ENCODE measurements at regions not wholly inside any gene's neighbourhood (a gene's known extent, or its start where the extent isn't known, plus 50 kb on each side); places are given as distances from the start of the nearest gene placed in this dataset.
"Not testable (repeated sequence)": the region's sequence is repeated elsewhere in the genome, so short reads cannot be mapped to it uniquely, and the experiment has no call there.

DNA sequence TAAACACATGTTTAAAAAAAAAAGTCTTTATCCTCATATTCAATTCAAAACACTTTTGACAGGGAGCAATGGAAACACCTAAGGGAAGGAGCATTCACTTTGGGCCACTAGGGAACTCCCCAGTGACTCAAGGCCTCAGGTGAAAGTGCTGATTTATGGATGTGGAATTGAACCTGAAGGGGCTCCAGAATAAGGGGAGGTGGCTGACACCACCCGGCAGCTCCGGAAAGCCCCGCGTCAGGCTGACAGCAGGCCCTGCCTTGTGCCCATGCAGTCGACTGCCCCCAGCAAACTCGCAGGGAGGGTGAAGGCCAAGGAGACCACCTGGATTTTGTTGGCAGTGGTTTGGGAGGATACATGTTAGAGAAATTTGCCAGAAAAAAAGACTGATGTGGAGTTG lies 275.3 kb upstream of the NCKAP5 start:
- no peak for DNase-seq

DNA sequence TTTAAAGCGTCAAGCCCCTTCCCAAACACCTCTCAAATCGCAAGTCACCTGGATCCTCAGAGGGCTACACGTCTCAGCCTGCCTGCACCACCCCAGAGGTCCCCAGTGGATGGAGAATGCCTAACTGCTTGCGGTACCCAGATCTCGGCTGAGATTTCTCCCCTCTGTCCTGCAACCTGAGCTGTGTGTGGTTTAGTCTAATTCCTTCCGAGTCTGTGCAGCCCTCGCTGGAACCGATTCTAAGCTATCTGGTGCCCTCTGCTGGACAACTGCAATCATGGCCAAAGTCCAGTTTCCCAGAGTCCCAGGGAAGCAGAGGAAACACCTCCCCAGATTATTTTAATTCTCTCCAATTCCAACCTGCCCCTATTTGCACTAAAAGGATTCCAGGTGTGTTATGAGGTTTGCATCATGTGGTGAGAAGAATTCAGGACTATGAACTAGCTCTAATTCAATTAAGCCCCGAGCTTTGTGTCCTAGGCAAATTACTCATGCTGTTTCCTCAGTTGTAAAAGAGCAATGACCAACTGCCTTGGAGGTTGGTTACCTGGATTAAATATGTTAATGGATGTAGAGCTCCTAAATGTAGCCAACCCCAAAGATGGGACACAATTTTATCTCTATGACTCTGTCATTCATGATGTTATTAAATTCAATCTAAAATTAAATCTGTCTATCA lies 276.1 kb upstream of the NCKAP5 start:
- peak; percentile 49 for DNase-seq

DNA sequence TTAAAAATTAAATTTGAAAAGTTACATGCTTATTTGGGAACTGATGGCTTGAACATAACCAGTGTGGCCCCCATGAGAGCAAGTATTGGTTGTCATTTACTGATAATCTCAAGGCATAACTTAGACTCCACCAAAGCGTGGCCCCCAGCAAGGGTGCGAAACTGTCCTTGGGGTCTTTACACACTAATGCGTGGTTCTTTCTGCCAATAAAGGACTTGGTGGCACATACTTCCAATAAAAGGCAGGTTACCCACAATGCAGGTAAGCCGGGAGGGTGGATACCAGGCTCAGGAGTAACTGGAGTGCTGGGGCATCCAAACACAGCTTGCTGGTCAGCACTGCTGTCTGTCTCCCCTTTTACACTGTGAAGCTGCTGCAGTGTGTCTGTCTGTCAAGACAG lies 278.2 kb upstream of the NCKAP5 start:
- DNase-seq: no peak

DNA sequence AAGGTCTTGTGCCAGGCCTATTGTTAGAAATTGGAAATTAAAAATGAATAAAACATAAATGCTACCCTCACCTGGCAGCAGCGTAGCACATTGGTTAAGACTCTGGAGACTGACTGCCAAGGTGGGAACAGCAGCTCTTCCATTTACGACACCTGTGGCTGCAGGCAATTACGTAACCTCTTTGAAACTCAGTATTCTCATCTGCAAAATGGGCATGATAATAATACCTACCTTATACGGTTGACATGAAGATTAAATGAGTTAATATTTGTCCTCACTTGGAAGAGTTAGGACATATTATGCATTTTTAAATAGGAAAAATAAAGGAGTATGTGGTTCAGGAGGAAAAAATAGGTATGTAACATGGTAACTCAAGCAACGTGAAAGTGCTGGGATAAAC lies 279.3 kb upstream of the NCKAP5 start:
- DNase-seq: no peak

DNA sequence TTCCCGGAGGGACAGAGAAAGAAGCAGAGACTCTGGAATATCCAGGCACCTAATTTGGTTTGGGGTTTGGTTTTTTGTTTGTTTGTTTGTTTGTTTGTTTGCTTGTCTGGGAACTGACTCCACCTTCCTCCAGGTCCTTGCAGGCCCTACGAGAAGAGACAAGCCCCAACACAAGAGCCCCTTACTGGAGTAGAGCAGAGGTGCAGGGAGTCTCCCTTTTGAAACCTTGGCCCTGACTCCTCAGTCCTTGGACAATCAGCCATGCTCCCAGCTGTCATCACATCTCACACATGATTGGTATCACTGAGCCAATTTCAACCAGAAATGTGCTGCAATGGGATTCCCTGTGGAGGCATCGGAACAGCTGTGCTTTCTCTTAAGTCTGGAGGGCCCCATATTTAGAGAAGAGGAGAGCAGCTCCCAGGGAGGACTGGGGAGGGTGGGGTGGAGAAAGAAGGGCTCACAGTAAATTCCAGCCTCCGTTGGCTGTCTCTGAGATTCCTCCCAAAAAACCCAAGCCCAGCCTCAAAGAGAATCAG lies 279.9 kb upstream of the NCKAP5 start:
- DNase-seq: no peak

DNA sequence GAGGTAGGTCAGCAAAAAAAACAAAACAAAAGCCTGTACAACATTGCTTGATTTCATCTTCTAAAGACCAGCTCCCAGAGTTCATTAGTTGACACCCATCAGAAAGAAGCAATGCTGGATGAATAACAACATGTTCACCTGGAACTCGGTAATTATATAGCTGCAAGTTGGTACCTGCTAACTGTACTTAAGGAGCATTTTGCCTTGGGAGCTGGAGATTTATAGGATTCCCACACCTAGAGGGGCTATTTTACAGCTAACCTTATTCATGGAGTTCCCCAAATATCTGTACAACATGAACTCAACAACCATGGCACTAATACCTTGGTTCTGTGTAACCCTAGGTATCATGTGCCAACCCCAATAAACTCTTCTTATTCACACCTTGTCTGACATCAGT lies 281.1 kb upstream of the NCKAP5 start:
- no peak for DNase-seq

DNA sequence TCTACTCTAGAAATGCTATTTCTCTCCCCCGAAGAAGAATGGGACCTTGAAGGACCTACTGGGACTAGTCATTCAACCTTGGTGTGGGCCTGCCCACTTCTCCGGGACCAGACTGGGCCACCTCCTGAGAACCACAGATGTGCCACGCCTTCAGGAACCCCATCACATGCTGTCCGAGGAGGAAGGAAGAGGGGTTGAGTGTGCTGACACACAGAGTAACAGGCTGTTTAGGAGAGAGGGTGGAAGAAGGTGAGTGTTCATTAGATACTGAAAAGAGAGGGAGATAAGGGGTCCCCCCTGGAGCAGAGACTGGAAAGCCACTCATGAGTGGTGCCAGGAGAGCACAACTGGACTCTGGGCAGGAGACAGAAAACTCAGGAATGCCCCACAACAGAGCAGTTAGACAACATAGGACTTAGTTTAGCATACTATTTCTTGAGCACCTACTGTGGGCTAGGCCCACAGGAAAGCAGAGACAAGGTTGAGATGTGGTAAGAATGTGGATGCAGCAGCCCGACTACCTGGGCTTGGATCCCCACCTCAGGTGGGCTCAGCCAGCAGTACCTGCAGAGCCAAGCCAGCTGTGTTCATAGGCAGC lies 286.4 kb upstream of the NCKAP5 start:
- DNase-seq: no peak

DNA sequence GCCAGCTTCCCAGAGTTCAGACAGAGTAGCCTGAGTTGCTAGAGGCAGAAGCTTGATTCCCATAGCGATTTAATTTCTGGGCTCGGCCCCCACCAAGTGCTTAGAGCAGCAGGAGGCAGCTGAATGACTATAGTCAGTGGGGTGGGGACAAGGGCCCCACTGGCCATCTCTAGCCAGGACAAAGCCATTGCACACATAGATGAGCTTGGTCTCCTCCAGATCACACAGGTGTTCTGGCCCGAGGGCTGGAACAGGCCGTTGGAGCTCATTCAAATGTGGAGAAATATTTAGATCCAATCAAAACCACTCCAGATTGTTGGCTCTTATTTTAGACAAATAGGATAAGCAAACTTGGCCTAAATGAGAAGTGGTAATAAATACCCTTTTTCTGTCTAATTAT lies 287.3 kb upstream of the NCKAP5 start:
- no peak for DNase-seq

DNA sequence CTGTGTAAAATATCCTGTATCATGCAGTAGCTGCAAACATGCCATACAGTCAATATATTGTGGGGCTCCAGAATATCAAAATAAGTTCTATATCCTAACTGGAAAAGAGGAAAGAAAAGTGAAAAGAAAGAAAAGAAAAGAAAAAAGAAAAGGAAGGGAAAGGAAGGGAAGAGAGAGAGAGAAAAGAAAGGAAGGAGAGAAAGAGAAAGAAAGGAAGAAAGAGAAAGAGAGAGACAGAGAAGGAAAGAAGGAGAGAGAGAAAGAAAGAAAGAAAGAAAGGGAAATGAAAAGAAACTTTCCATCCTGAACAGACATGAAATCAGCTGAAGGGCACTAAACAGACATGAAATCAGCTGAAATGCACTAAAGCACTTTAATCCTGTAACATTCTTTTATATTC lies 288.4 kb upstream of the NCKAP5 start:
- no peak for DNase-seq

DNA sequence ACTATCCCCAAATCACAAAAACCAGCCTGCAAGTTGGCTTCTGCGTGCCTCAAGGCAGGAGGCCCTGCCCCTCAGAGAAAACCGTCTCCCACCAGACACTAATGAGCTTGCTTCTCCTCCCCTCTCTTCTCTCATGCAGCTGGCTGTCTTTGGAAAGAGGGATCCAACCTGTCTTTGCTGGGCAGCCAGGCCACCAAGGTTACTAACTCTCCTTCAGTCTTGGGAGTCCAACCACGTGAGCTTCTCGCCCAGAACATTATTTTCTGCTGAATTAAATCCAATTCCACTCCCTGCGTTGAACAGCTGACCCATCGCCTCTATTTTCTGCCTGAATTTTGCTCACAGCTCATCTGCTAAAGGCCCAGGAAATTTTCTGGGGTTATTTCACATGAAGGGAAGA lies 291.3 kb upstream of the NCKAP5 start:
- DNase-seq: no peak

DNA sequence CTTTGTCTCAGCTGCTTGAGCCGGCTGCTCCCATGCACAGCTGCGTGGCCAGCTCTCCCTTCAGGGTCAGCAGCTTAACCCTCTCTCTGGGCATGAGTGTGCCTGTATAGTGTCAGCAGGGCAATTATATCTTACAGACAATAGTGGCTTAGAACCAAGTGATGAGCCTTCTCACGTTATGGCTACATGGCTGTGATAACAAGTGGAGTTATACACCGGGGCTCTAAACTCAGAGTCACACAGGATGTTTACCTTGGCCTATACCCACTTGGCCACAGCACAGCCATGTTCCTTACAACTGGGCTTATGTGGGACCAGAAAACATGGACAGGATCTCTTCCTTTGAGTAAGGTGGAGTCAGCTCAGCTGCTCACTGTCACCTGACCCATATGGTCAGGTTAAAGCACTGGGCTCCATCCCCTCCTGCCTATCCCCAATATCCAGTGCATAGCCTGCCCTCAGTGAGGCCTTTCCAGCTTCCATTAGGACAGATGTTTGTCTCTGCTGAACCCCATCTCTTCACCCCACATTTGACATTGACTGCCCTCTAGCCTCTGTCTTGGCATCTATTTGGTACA lies 294.2 kb upstream of the NCKAP5 start:
- no peak for DNase-seq

DNA sequence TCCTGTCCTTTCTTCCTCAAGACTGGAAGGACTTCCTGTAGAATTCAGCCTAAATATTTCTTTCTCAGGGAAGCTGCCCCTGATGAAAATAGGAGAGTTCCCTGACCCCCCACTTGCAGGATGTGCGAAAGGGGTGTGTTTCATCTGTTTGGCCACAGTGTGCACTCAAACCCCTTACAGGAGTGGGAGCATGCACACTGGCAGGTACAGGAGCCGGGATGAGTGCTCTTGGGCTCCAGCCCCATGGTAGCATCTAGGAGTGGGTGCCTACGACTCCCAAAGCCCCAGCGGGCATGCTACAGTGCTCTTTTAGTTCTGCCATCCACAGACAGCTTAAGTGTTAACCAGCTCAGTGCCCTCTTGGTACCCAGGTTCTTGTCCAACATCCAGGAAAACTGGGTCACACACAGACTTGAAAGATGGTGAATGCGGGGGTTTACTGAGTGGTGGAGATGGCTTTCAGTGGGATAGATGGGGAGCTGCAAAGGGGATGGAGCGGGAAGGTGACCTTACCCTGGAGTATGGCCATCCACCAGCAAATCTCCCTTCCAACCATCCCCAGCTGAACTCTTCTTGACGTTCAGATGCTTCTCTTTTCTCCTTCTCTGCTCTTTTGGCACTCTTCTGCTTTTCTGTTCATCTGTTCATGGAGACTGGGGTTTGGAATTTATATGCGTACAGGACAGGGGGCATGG lies 295.0 kb upstream of the NCKAP5 start:
- DNase-seq: no peak

DNA sequence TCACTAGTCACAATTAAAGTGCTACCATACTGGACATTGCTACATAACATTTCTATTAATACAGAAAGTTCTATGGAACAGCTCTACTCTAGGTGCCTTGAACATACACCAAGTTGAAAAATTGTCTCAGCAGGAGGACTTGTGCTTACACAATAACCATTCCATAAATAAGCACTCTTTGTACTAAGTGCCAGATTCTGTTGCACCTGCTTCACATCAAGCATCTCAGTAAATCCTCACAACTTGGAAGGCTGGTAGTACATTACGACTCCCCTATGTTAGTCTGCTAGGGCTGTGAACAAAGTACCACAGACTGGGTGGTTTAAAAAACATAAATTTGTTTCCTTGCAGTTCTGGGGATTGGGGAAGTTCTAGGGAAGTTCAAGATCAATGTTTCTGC lies 296.9 kb upstream of the NCKAP5 start:
- DNase-seq: no peak

DNA sequence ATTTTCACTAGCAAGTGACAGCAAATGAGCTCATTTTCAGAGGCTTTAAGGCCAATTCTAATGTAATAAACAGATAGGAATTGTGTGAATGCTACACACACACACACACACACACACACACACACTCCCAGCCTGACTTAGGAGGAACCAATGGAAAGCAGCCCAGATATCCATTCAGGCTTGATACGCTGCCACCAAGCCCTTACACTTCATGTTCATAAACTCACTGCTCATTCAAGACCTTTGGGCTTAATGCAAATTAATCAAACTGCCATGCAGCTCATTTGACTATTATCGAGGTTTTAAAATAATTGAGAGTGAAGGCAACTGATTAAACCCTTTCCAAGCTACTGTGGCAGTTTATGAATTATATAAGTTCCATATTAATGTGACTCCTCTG lies 298.9 kb upstream of the NCKAP5 start:
- DNase-seq: no peak

DNA sequence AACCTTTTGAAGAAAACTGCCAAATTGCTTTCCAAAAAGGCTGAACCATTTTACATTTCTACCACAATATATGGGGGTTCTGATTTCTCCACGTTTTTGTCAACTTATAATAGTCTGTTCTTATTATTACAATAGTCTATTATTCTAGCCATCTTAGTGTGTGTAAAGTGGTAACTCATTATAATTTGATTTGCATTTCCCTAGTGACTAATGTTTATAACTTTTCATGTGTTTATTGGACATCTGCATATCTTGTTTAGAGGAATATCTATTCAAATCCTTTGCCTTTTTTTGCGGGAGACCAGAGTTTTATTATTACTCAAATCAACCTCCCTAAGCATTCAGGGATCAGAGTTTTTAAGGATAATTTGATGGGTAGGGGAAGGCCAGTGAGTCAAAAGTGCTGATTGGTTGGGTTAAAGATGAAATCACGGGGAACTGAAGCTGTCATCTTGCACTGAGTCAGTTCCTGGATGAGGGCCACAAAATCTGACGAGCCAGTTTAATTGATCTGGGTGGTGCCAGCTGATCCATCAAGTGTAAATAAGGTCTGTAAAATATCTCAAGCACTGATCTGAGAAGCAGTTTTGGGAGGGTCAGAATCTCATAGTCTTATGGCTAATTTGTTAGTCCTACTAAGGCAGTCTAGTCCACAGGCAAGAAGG lies 303.4 kb upstream of the NCKAP5 start:
- DNase-seq: no peak

DNA sequence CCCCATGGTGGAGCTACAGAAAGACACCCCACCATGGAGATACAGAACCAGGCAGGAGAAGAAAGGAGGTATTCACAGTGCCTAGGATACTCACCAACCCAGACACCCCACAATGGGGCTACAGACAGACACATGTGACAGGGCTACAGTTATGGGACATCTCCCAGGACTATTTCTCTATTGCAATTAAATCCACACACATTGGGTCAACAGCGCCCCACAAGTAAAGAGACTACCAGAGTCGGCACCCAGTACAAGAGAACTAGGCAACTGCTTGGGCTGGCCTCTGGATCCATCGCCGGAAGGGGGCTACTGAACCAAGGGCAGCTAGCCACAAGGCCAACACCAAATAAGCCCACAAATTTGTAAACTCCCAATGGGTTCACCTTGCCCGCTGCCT lies 310.1 kb upstream of the NCKAP5 start:
- DNase-seq: no peak

DNA sequence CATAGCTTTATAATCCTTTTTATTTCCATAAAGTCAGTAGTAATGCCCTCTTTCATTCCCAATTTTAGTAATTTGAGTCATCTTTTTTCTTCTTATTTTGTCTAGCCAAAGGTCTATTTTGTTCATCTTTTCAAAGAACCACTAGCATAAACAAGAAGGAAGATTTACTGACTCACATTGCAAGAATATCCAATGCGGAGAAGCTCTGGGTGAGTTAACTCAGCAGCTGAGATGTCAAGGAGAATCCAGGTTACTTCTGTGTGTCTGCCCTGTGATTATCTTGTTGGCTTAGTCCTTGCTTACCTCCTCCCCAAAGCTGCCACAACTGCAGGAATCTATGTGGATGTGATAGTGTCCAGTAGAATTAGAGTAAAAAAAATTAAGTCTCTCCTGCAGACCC lies 311.4 kb upstream of the NCKAP5 start:
- no peak for DNase-seq

DNA sequence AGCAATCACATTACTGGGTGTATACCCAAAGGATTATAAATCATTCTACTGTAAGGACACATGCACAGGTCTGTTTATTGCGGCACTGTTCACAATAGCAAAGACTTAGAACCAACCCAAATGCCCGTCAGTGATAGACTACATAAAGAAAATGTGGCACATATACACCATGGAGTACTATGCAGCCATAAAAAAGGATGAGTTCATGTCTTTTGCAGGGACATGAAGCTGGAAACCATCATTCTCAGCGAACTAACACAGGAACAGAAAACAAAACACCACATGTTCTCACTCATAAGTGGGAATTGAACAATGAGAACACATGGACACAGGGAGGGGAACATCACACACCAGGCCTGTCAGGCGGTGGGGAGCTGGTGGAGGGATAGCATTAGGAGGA lies 313.9 kb upstream of the NCKAP5 start:
- not testable (repeated sequence) for DNase-seq

DNA sequence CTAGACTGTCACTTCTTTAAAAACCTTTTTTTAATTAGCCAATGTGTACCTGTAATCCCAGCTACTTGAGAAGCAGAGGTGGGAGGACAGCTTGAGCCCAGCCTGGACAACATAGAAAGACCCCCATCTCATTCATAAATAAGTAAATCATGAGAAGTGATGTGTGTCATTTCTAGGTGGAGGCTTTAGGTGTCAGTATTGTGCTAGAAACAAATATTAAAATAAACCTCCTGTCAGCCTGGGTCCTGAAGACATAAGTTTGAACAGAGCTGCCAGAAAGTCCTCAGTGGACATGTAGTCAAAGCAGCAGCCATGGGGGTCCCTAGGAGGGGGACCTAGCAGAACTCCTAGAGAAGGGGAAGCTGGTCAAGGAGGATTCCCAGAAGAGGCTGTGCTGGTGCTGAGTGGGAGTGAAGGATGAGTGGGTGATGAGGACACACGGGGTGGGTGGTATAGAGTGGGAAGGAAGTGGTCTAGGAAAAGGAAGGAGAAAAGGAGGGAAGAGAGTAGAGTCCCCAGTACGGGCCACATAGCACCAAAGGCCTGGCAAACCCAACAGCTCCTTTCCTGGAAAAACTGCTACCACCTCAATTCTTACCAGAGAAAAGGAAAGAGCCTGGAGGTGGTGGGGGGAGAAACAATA lies 316.6 kb upstream of the NCKAP5 start:
- DNase-seq: peak; percentile 22

DNA sequence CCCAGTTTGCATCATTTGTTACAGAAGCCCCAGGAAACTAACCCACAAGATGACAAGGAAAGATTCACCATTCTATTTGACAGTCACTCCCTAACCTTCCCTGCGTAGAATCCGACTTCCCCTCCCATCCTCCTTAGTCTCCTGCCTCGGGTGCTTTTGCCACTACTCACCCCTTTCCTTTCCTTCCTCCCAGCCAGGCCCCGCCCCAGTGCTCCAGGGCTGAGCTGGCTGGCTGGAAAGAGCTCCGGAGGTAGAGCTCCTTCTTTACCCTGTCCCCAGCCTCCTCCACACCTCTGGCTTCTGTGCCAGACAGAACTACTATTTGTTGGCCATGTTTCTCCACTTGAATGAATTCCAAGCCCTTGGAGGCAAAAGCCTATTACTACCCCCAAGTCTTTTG lies 317.6 kb upstream of the NCKAP5 start:
- no peak for DNase-seq

DNA sequence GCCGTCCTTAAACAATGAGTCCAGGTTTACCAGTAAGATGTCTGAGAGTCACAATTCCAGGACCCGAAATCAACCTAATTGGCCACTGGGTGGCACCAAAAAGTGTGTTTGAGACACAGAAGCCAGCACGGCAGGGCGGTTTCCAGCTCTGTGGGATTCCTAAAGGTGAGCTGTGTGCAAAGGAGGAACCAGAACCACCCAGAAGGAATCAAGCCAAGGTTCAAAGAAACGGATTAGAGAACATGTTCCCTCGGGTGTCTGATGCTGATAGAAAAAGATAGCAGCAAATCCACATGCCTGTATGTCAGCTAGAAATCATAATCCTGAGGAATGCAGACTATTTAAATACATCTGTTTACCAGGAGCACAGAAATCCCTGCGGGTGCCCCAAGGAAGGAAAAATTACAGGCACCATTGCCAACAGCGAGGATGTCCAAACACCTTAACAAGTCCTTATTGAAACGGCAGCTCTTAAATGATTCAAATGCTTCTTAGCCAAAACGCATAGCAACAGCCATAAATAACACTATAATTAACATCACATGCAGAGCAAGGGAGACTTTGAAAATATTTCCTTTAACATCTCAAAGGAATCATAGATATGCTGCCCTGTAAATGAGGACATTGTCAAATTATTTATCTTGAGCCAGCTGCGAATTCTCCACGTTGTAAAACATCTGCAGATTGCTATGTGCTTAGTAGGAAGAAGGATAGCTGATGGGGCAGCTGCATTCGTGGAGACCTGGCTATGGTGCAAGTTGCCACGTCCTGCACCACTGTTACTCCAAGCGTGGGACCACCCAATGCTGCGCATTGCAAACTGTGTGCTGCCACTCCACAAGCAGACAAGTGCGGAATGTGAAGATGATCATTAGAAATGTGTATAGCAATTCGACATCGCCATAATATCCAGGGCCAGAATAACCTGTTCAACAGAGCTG lies 318.7 kb upstream of the NCKAP5 start:
- peak; percentile 23 for DNase-seq

DNA sequence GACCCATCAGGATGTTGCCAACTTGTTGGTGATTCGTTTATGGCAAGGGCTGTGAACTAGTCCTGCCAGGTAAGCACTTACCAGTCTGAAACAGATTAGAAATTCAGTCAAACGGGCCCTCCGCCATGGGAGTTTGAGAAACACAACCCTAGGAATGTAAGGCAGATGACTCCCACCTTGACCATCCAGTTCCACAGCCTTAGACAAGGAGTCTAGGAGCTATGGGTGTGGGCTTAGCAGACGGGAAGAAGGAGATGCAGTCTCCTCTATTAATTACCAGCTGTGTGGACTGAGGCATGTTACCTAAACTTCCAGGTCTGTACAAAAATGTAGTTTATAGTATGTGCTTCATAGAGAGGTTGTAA lies 319.4 kb upstream of the NCKAP5 start:
- DNase-seq: no peak

Data from DMS 273 treated with DMSO at 0.1 percent for 48 hours (cell line).